C4-2B (cell line): ENCODE measurements at regions not wholly inside any gene's neighbourhood (a gene's known extent, or its start where the extent isn't known, plus 50 kb on each side); places are given as distances from the start of the nearest gene placed in this dataset.

Experiments used
- CTCF ChIP-seq: fragments of 450-650 bp; conservative IDR thresholded peaks from 2 replicates; pipeline ENCODE4 v1.5.1; 2017; ENCODE audit warnings: mild to moderate bottlenecking
- ZFX ChIP-seq: fragments of 450-650 bp; IDR thresholded peaks from 2 replicates; pipeline ENCODE4 v1.6.1; 2017

DNA sequence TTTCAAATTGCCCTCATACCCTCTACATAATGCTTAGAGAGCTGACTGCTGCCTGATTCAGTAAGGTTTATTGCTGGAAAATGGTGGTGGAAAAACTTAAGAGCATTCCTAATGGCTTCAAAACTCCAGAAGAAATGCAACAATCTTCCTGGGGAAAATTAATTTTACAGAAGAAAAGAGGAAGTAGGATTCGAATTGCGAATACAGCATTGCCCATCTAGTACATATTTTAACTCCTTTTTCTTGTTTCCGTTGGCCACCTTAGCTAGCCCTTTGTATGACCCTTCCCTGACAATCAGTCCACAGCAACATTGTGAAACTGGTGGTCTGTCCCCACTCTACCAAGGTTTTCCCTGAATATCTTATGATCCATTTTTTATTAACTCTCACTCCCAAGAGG, 224.7 kb downstream of the MTX2 start:
- TF ChIP-seq CTCF (no peak), ZFX (no peak)
